MM.1S (cell line): ENCODE measurements at regions not wholly inside any gene's neighbourhood (a gene's known extent, or its start where the extent isn't known, plus 50 kb on each side); places are given as distances from the start of the nearest gene placed in this dataset.

Experiments
- CTCF ChIP-seq: fragments of 300-600 bp; sonication (generic); IDR thresholded peaks from 2 replicates; pipeline ENCODE4 v1.5.1; 2016; ENCODE audit warnings: antibody characterized with exemption, low read length, mixed read lengths
- EZH2 ChIP-seq: fragments of 300-600 bp; sonication (generic); optimal IDR thresholded peaks from 2 replicates; pipeline ENCODE3; 2017; ENCODE audit warnings: low read depth, mild to moderate bottlenecking, antibody characterized with exemption, low read length, mixed read lengths

DNA sequence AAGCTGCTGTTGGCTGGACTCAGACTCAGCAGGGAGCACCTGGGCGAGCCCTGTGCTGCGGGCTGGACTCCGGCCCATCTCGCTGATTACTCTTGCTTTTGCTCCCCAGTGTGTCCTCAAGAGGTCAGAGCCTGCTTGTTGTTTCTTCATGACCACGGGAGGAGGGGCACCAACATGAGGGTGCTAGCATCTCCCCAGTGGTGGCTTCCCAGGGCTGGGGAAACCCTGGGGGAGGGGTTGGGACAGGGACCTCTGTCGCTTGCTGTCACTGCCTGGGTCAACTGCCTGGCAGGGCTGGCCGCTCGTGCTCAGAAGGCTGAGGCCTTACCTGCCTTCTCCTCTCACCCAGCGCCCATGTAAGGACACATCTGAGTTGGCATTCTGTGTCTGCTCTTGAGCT, 152.3 kb upstream of the SHH start:
- TF ChIP-seq EZH2 (no peak), CTCF (no peak)
